ENCODE measurements at regions not wholly inside any gene's neighbourhood (a gene's known extent, or its start where the extent isn't known, plus 50 kb on each side); places are given as distances from the start of the nearest gene placed in this dataset.

DNA sequence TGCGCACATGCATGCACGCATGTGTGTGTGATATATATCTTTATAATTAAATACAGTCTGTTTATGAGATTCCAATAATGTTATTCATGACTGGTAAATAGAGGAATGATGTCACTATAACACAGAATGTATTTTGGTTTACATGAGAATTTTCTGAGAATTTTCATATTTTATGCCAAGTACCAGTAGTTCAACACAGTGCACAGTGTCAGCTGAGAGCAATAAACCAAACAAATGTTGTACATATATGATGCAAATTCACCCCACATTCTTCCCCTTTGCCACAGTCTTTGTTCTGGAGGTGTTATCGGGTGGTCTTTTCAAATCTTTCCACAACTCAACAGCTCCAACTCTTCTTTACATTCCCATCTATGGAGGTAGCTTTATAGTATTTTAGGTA is 462.2 kb upstream of the GRM3 start:
- Histone ChIP-seq H4K20me1 (ENCODE audit: low read depth, low read length) (no peaks in the 10 kb centered on the region), H3F3A (ENCODE audit: insufficient read depth) (no peaks in the 10 kb centered on the region)
- TF ChIP-seq, protein P1, sequence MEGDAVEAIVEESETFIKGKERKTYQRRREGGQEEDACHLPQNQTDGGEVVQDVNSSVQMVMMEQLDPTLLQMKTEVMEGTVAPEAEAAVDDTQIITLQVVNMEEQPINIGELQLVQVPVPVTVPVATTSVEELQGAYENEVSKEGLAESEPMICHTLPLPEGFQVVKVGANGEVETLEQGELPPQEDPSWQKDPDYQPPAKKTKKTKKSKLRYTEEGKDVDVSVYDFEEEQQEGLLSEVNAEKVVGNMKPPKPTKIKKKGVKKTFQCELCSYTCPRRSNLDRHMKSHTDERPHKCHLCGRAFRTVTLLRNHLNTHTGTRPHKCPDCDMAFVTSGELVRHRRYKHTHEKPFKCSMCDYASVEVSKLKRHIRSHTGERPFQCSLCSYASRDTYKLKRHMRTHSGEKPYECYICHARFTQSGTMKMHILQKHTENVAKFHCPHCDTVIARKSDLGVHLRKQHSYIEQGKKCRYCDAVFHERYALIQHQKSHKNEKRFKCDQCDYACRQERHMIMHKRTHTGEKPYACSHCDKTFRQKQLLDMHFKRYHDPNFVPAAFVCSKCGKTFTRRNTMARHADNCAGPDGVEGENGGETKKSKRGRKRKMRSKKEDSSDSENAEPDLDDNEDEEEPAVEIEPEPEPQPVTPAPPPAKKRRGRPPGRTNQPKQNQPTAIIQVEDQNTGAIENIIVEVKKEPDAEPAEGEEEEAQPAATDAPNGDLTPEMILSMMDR (IDR thresholded peaks at IDR 0.05; ENCODE audit: insufficient read depth, low read length, poor library complexity, severe bottlenecking) = no peak
- no peak for TF ChIP-seq EZH2phosphoT487 (conservative IDR thresholded peaks at IDR 0.05; ENCODE audit: low read length)

DNA sequence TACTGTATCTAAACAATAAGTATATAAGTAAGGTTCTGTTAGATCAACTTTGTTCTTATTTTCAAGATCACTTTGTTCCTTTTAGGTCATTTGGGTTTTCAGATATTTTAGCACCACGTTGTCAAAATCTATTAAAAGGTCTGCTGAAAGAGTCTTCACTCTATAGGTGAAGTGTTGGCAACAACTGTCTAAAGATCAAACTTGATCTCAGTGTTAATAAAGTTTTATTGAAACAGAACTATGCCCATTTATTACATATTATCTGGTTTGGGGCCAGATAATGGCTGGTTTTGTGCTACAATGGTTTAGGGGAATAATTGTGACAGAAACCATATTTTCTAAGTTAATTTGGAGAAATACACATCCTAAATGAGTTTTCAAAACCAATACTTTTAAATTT is 478.9 kb upstream of the GRM3 start:
- Histone ChIP-seq H3K4me2 (ENCODE audit: low read depth, low read length, poor library complexity, severe bottlenecking) (no peak overlapping the region), H3K4me3 (ENCODE audit: insufficient read depth, low read length, poor library complexity, severe bottlenecking) (no peak overlapping the region), H3K27ac (ENCODE audit: low read depth, low read length) (no peak overlapping the region), H4K20me1 (ENCODE audit: low read depth, low read length) (no peaks in the 10 kb centered on the region), H3K9ac (ENCODE audit: low read length) (no peak overlapping the region), H3K27me3 (ENCODE audit: low read length) (no peaks in the 10 kb centered on the region), H3K9me2 (replicated peaks; ENCODE audit: insufficient read depth, low read length) (no peaks in the 10 kb centered on the region), H2AFZ (ENCODE audit: low read depth, low read length, severe bottlenecking) (no peak overlapping the region), H3K36me3 (ENCODE audit: low read length) (no peaks in the 10 kb centered on the region), H3F3A (ENCODE audit: insufficient read depth) (no peaks in the 10 kb centered on the region), H3K79me2 (ENCODE audit: insufficient read depth, low read length) (no peaks in the 10 kb centered on the region), H3K9me3 (ENCODE audit: insufficient read depth, low read length) (no peaks in the 10 kb centered on the region)
- TF ChIP-seq EZH2phosphoT487 (conservative IDR thresholded peaks at IDR 0.05; ENCODE audit: low read length) = no peak
- TF ChIP-seq, protein P1 (IDR thresholded peaks at IDR 0.05; ENCODE audit: insufficient read depth, low read length, poor library complexity, severe bottlenecking) = no peak

More for the DNA sequence above, 462.2 kb upstream of the GRM3 start:
- no peak overlapping the region for H3K4me2 ChIP-seq (ENCODE audit: low read depth, low read length, poor library complexity, severe bottlenecking)
- no peaks in the 10 kb centered on the region for H3K9me3 ChIP-seq (ENCODE audit: insufficient read depth, low read length)
- no peak overlapping the region for H3K27ac ChIP-seq (ENCODE audit: low read depth, low read length)
- H3K36me3 ChIP-seq (ENCODE audit: low read length) = no peaks in the 10 kb centered on the region
- H2AFZ ChIP-seq (ENCODE audit: low read depth, low read length, severe bottlenecking) = no peak overlapping the region
- H3K9ac ChIP-seq (ENCODE audit: low read length) = no peak overlapping the region
- no peaks in the 10 kb centered on the region for H3K79me2 ChIP-seq (ENCODE audit: insufficient read depth, low read length)
- no peaks in the 10 kb centered on the region for H3K27me3 ChIP-seq (ENCODE audit: low read length)
- H3K9me2 ChIP-seq (replicated peaks; ENCODE audit: insufficient read depth, low read length) = no peaks in the 10 kb centered on the region
- no peak overlapping the region for H3K4me3 ChIP-seq (ENCODE audit: insufficient read depth, low read length, poor library complexity, severe bottlenecking)

DNA sequence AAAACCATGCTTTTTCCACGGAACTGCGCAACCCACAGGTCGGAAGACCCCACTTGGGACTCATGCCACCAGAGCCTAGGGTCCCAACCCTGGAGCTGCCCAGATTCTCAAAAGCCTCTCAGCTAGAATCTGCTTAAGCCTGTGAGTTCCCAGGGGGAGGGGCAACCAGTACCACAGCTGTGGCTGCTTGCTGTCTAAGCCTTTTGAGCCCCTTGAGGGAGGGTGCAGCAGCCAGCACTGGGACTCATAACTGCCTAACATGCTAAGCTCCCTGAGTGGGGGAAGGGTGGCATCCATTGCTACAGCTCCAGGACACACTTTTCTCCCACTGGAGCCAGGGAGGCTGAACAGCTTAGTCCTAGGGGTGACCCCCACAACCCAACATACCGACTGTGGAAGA is 485.6 kb upstream of the GRM3 start:
- Histone ChIP-seq H3K27ac (ENCODE audit: low read depth, low read length) (no peak overlapping the region), H4K20me1 (ENCODE audit: low read depth, low read length) (no peaks in the 10 kb centered on the region), H3F3A (ENCODE audit: insufficient read depth) (no peaks in the 10 kb centered on the region), H3K36me3 (ENCODE audit: low read length) (no peaks in the 10 kb centered on the region), H3K9me3 (ENCODE audit: insufficient read depth, low read length) (no peaks in the 10 kb centered on the region), H3K27me3 (ENCODE audit: low read length) (no peaks in the 10 kb centered on the region), H3K9ac (ENCODE audit: low read length) (no peak overlapping the region), H2AFZ (ENCODE audit: low read depth, low read length, severe bottlenecking) (no peak overlapping the region), H3K9me2 (replicated peaks; ENCODE audit: insufficient read depth, low read length) (no peaks in the 10 kb centered on the region), H3K4me2 (ENCODE audit: low read depth, low read length, poor library complexity, severe bottlenecking) (no peak overlapping the region), H3K79me2 (ENCODE audit: insufficient read depth, low read length) (no peaks in the 10 kb centered on the region), H3K4me3 (ENCODE audit: insufficient read depth, low read length, poor library complexity, severe bottlenecking) (no peak overlapping the region)
- TF ChIP-seq EZH2phosphoT487 (conservative IDR thresholded peaks at IDR 0.05; ENCODE audit: low read length) = no peak
- TF ChIP-seq, protein P1 (IDR thresholded peaks at IDR 0.05; ENCODE audit: insufficient read depth, low read length, poor library complexity, severe bottlenecking) = no peak

Data from SU-DHL-6 (cell line).